GM23338 (cell line): ENCODE measurements at regions not wholly inside any gene's neighbourhood (a gene's known extent, or its start where the extent isn't known, plus 50 kb on each side); places are given as distances from the start of the nearest gene placed in this dataset.
A peak's percentile ranks its signal among the peaks of the same experiment; 100 is the strongest.

Experiments
- ATAC-seq: fragments of 200-7000 bp; cut with Tn5 transposase; 3 replicates; pipeline ENCODE4 v1.9.1; 2020
- DNase-seq: peaks from one replicate; pipeline ENCODE4 v3.0.0-alpha.2; 2015; ENCODE audit warnings: low spot score
- H2AFZ ChIP-seq: fragments of 200-600 bp; sonication (generic); 2 replicates; pipeline ENCODE4 v1.8.0; 2016; ENCODE audit warnings: antibody characterized with exemption, mild to moderate bottlenecking, moderate library complexity
- H3F3A ChIP-seq: fragments of 200-600 bp; sonication (generic); replicated peaks from 2 replicates; pipeline ENCODE4 v1.8.0; 2017; ENCODE audit warnings: antibody characterized with exemption, mixed run types, low read depth
- H3K27ac ChIP-seq: fragments of 200-600 bp; sonication (generic); 2 replicates; pipeline ENCODE4 v1.6.1; 2016; ENCODE audit warnings: low read depth
- H3K27me3 ChIP-seq: fragments of 200-600 bp; sonication (generic); 2 replicates; pipeline ENCODE4 v1.8.0; 2016; ENCODE audit warnings: mild to moderate bottlenecking, mixed run types, moderate library complexity; ENCODE audit not compliant: insufficient read depth
- H3K36me3 ChIP-seq: fragments of 200-600 bp; sonication (generic); 2 replicates; pipeline ENCODE4 v1.8.0; 2016; ENCODE audit warnings: mild to moderate bottlenecking; ENCODE audit not compliant: insufficient read depth
- H3K4me1 ChIP-seq: fragments of 200-600 bp; sonication (generic); 2 replicates; pipeline ENCODE4 v1.8.0; 2016; ENCODE audit warnings: mild to moderate bottlenecking, moderate library complexity; ENCODE audit not compliant: insufficient read depth
- H3K4me2 ChIP-seq: fragments of 200-600 bp; sonication (generic); 2 replicates; pipeline ENCODE4 v1.7.1; 2017; ENCODE audit warnings: mixed run types
- H3K4me3 ChIP-seq: fragments of 200-600 bp; sonication (generic); 2 replicates; pipeline ENCODE4 v1.6.1; 2016; ENCODE audit warnings: mixed run types
- H3K79me2 ChIP-seq: fragments of 200-600 bp; sonication (generic); replicated peaks from 2 replicates; pipeline ENCODE4 v1.8.0; 2017; ENCODE audit warnings: mild to moderate bottlenecking; ENCODE audit not compliant: insufficient read depth
- H3K9me2 ChIP-seq: fragments of 200-600 bp; sonication (generic); 2 replicates; pipeline ENCODE4 v1.8.0; 2017; ENCODE audit not compliant: insufficient read depth
- H4K20me1 ChIP-seq: fragments of 200-600 bp; sonication (generic); replicated peaks from 2 replicates; pipeline ENCODE4 v1.8.0; 2017; ENCODE audit warnings: mild to moderate bottlenecking; ENCODE audit not compliant: insufficient read depth
- H3K27ac Mint-ChIP-seq: 2 replicates; pipeline ENCODE4 v1.8.0; 2020; ENCODE audit warnings: inconsistent platforms, mild to moderate bottlenecking, moderate library complexity, mixed read lengths
- H3K27me3 Mint-ChIP-seq: 3 replicates; pipeline ENCODE4 v1.8.0; 2022; ENCODE audit warnings: low read depth, mild to moderate bottlenecking, moderate library complexity, mixed read lengths, inconsistent platforms; ENCODE audit not compliant: insufficient read depth, poor library complexity
- H3K36me3 Mint-ChIP-seq: 3 replicates; pipeline ENCODE4 v1.8.0; 2021; ENCODE audit warnings: low read depth, mild to moderate bottlenecking, inconsistent platforms, moderate library complexity, mixed read lengths
- H3K4me1 Mint-ChIP-seq: 3 replicates; pipeline ENCODE4 v1.8.0; 2020; ENCODE audit warnings: mild to moderate bottlenecking, inconsistent platforms, mixed read lengths
- H3K4me3 Mint-ChIP-seq: 3 replicates; pipeline ENCODE4 v1.8.0; 2021; ENCODE audit warnings: moderate library complexity, mild to moderate bottlenecking, inconsistent platforms, mixed read lengths
- H3K9me3 Mint-ChIP-seq: 3 replicates; pipeline ENCODE4 v1.8.0; 2020; ENCODE audit warnings: moderate library complexity, mild to moderate bottlenecking, inconsistent platforms, mixed read lengths
- CREB1 ChIP-seq: fragments of 250-450 bp; sonication (Bioruptor Pico); IDR thresholded peaks from 2 replicates; pipeline ENCODE4 v1.5.0; 2020; ENCODE audit warnings: low read depth, mild to moderate bottlenecking, moderate library complexity
- CTCF ChIP-seq, 2 experiments: fragments of 200-600 bp in 1 of 2; sonication (generic) in 1 of 2; conservative IDR thresholded peaks; 2 replicates each; pipeline versions ENCODE4 v1.5.1 to v1.6.1; 2016 to 2017; ENCODE audit warnings: antibody characterized with exemption in 2 of 2, low read depth in 2 of 2, mild to moderate bottlenecking in 2 of 2, moderate library complexity in 1 of 2
- ETS1 ChIP-seq: IDR thresholded peaks from 2 replicates; pipeline ENCODE4 v1.6.1; 2016; ENCODE audit warnings: antibody characterized with exemption
- EZH2 ChIP-seq: fragments of 200-600 bp; sonication (generic); IDR thresholded peaks from one replicate; pipeline ENCODE4 v1.8.0; 2017; ENCODE audit warnings: antibody characterized with exemption, mild to moderate bottlenecking, low read depth; ENCODE audit not compliant: unreplicated experiment
- EZH2phosphoT487 ChIP-seq: fragments of 200-600 bp; sonication (generic); IDR thresholded peaks from one replicate; pipeline ENCODE4 v1.8.1; 2018; ENCODE audit warnings: antibody characterized with exemption; ENCODE audit not compliant: unreplicated experiment
- JUNB ChIP-seq: IDR thresholded peaks from one replicate; pipeline ENCODE4 v1.6.1; 2016; ENCODE audit warnings: antibody characterized with exemption; ENCODE audit not compliant: unreplicated experiment
- NANOG ChIP-seq: IDR thresholded peaks from 2 replicates; pipeline ENCODE4 v1.6.1; 2016; ENCODE audit warnings: antibody characterized with exemption, borderline replicate concordance
- POLR2AphosphoS5 ChIP-seq: IDR thresholded peaks from 2 replicates; pipeline ENCODE4 v1.6.1; 2016; ENCODE audit warnings: antibody characterized with exemption, low read depth
- REST ChIP-seq: IDR thresholded peaks from one replicate; pipeline ENCODE4 v1.6.1; 2018; ENCODE audit warnings: antibody characterized with exemption; ENCODE audit not compliant: unreplicated experiment
- ZNF114 ChIP-seq: fragments of 250-450 bp; sonication (Bioruptor Pico); IDR thresholded peaks from 2 replicates; pipeline ENCODE4 v1.5.0; 2020; ENCODE audit warnings: mild to moderate bottlenecking, moderate library complexity
- ZNF331 ChIP-seq: fragments of 250-450 bp; sonication (Bioruptor Pico); IDR thresholded peaks from 2 replicates; pipeline ENCODE4 v1.5.0; 2020; ENCODE audit warnings: low read depth, mild to moderate bottlenecking, moderate library complexity

GRCh38 chr16:87064731-87065445 is 252.3 kb downstream of the C16orf95 start:
- H3K4me3 Mint-ChIP-seq, result peak overlapping the region; percentile 52; the same call in 2 of the 3 replicates
- Histone ChIP-seq H3K27ac (no peak overlapping the region), H3K9me2 (no peaks in the 10 kb centered on the region), H2AFZ (peak overlapping the region; percentile 86; the same call in 1 of the 2 replicates), H3K36me3 (no peaks in the 10 kb centered on the region), H4K20me1 (no peaks in the 10 kb centered on the region), H3K4me3 (no peak overlapping the region), H3K4me2 (peak overlapping the region; percentile 62), H3F3A (no peaks in the 10 kb centered on the region), H3K27me3 (no peaks in the 10 kb centered on the region), H3K79me2 (no peaks in the 10 kb centered on the region), H3K4me1 (peaks cover 23% of the 10 kb centered on the region)
- no peak overlapping the region for H3K27ac Mint-ChIP-seq
- no peaks in the 10 kb centered on the region for H3K36me3 Mint-ChIP-seq
- peaks cover 14% of the 10 kb centered on the region for H3K27me3 Mint-ChIP-seq
- TF ChIP-seq CREB1 (CRISPR knock-in tag) (no peak), NANOG (no peak), REST (no peak), ZNF331 (CRISPR knock-in tag) (no peak), EZH2 (no peak), CTCF (conservative IDR thresholded peaks at IDR 0.05; ENCODE audit: low read depth in 2 of 2) (no peak)
- H3K9me3 Mint-ChIP-seq, result no peaks in the 10 kb centered on the region
- H3K4me1 Mint-ChIP-seq, result peaks cover 36% of the 10 kb centered on the region
- ATAC-seq (peak; percentile 13; the same call in 2 of the 3 replicates), DNase-seq (no peak)

- Histone ChIP-seq H3K36me3 (no peaks in the 10 kb centered on the region), H3F3A (no peaks in the 10 kb centered on the region), H4K20me1 (no peaks in the 10 kb centered on the region), H3K4me1 (peaks cover 28% of the 10 kb centered on the region), H2AFZ (peak overlapping the region; percentile 86; the same call in 1 of the 2 replicates), H3K79me2 (no peaks in the 10 kb centered on the region), H3K4me3 (no peak overlapping the region), H3K4me2 (peak overlapping the region; percentile 62), H3K9me2 (no peaks in the 10 kb centered on the region), H3K27ac (no peak overlapping the region), H3K27me3 (no peaks in the 10 kb centered on the region)
- DNase-seq (no peak), ATAC-seq (no peak)
- Mint-ChIP-seq H3K4me3 (no peak overlapping the region), H3K27ac (no peak overlapping the region), H3K36me3 (no peaks in the 10 kb centered on the region), H3K4me1 (peaks cover 37% of the 10 kb centered on the region), H3K27me3 (peaks cover 14% of the 10 kb centered on the region), H3K9me3 (no peaks in the 10 kb centered on the region)
- TF ChIP-seq ZNF331 (CRISPR knock-in tag), result no peak
- no peak for TF ChIP-seq ZNF114
- TF ChIP-seq CREB1 (CRISPR knock-in tag), result no peak
- TF ChIP-seq JUNB, result no peak
- no peak for TF ChIP-seq EZH2phosphoT487
- TF ChIP-seq NANOG, result no peak
- no peak for TF ChIP-seq ETS1
- TF ChIP-seq POLR2AphosphoS5, result no peak
- no peak for TF ChIP-seq CTCF (conservative IDR thresholded peaks at IDR 0.05; ENCODE audit: low read depth in 2 of 2)
- no peak for TF ChIP-seq EZH2
Observed at GRCh38 chr16:87065446-87066132, 251.6 kb downstream of the C16orf95 start.
